Endodermal cell (in vitro differentiated cells): ENCODE measurements at regions not wholly inside any gene's neighbourhood (a gene's known extent, or its start where the extent isn't known, plus 50 kb on each side); places are given as distances from the start of the nearest gene placed in this dataset.

Experiments
- DNase-seq: peaks from one replicate; pipeline ENCODE4 v3.0.0-alpha.2; 2017
- H3K27ac ChIP-seq: 2 replicates; pipeline ENCODE4 v1.5.1; 2013; ENCODE audit warnings: mild to moderate bottlenecking, low read depth, low read length, moderate library complexity
- H3K27me3 ChIP-seq: 2 replicates; pipeline ENCODE4 v1.6.1; 2013; ENCODE audit warnings: mild to moderate bottlenecking, low read length, moderate library complexity; ENCODE audit not compliant: insufficient read depth, control insufficient read depth, poor library complexity, severe bottlenecking
- H3K36me3 ChIP-seq: 2 replicates; pipeline ENCODE4 v1.7.0; 2013; ENCODE audit warnings: mild to moderate bottlenecking, low read length, moderate library complexity; ENCODE audit not compliant: control insufficient read depth, insufficient read depth
- H3K4me1 ChIP-seq: one replicate; pipeline ENCODE4 v1.7.0; 2013; ENCODE audit warnings: low read length; ENCODE audit not compliant: control insufficient read depth, insufficient read depth
- H3K4me3 ChIP-seq: 2 replicates; pipeline ENCODE4 v1.5.1; 2013; ENCODE audit warnings: mild to moderate bottlenecking, low read length, moderate library complexity
- H3K9ac ChIP-seq: 2 replicates; pipeline ENCODE4 v1.6.1; 2013; ENCODE audit warnings: mild to moderate bottlenecking, low read length, moderate library complexity; ENCODE audit not compliant: poor library complexity, severe bottlenecking; ENCODE audit errors: extremely low read depth
- H3K9me3 ChIP-seq: 2 replicates; pipeline ENCODE4 v1.6.1; 2013; ENCODE audit warnings: mild to moderate bottlenecking, low read length, moderate library complexity; ENCODE audit not compliant: control insufficient read depth
- H3K27ac Mint-ChIP-seq: 2 replicates; pipeline ENCODE4 v1.8.0; 2020; ENCODE audit warnings: mixed read lengths
- H3K27me3 Mint-ChIP-seq: 2 replicates; pipeline ENCODE4 v1.8.0; 2021; ENCODE audit warnings: mild to moderate bottlenecking, mixed read lengths; ENCODE audit not compliant: insufficient read depth
- H3K36me3 Mint-ChIP-seq: 2 replicates; pipeline ENCODE4 v1.8.0; 2020; ENCODE audit warnings: low read depth, mixed read lengths
- H3K4me1 Mint-ChIP-seq: 2 replicates; pipeline ENCODE4 v1.8.0; 2020; ENCODE audit warnings: mixed read lengths
- H3K4me3 Mint-ChIP-seq: 2 replicates; pipeline ENCODE4 v1.8.0; 2020; ENCODE audit warnings: mild to moderate bottlenecking, moderate library complexity, mixed read lengths
- H3K9me3 Mint-ChIP-seq: 2 replicates; pipeline ENCODE4 v1.8.0; 2020; ENCODE audit warnings: mild to moderate bottlenecking, mixed read lengths
- WGBS, 2 experiments: methylation state at CpG; one replicate each; pipeline versions ENCODE4 v1.1.5 to v1.1.7; 2013; ENCODE audit warnings: missing lambda C conversion rate in 2 of 2, mixed read lengths in 1 of 2; ENCODE audit not compliant: insufficient coverage in 1 of 2, insufficient read length in 1 of 2; 5-methylcytosine and 5-hydroxymethylcytosine counted together
- TF ChIP-seq, protein P1 (sequence below): fragments of 200-600 bp; sonication (generic); conservative IDR thresholded peaks from 2 replicates; pipeline ENCODE4 v1.5.0; 2021; ENCODE audit warnings: antibody characterized with exemption, mild to moderate bottlenecking

DNA sequence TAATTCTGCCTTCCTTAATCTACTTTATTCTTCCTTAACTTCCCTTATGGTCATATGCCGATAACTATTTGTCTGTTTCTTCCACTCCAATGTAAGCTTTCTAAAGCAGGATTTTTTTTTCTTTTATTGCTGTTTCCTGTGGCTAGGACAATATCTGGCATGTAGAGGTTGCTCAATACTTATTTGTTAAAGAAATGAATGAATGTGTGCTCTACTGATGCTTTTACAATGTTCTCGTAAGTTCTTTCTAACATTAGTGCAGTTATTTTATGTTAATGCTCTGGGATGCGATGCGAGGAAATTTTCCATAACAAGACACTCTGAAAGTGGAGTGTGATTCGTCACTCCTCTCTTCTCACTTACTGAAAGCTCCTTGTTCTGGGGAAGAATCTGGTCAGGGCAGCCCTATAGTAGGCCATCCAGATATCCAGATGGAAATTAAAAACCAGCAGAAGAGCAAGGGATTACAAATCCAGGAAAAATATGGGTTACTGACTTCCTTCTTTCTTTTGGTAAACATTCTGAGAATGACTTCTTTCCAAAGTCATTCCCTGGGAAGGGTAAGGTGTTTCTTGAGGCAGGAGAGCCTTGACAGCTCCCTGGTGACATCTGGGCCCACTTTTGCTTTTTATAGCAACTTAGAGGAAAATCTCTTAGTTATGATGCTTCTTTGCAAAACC is 420.4 kb downstream of the PDCD6IP start:
- no peaks in the 10 kb centered on the region for H3K27me3 ChIP-seq
- Mint-ChIP-seq H3K4me3 (no peak overlapping the region), H3K27me3 (peaks cover 3% of the 10 kb centered on the region), H3K4me1 (peaks cover 6% of the 10 kb centered on the region), H3K9me3 (no peaks in the 10 kb centered on the region), H3K36me3 (no peaks in the 10 kb centered on the region), H3K27ac (no peak overlapping the region)
- no peak for DNase-seq
- no peaks in the 10 kb centered on the region for H3K4me1 ChIP-seq
- TF ChIP-seq, protein P1, sequence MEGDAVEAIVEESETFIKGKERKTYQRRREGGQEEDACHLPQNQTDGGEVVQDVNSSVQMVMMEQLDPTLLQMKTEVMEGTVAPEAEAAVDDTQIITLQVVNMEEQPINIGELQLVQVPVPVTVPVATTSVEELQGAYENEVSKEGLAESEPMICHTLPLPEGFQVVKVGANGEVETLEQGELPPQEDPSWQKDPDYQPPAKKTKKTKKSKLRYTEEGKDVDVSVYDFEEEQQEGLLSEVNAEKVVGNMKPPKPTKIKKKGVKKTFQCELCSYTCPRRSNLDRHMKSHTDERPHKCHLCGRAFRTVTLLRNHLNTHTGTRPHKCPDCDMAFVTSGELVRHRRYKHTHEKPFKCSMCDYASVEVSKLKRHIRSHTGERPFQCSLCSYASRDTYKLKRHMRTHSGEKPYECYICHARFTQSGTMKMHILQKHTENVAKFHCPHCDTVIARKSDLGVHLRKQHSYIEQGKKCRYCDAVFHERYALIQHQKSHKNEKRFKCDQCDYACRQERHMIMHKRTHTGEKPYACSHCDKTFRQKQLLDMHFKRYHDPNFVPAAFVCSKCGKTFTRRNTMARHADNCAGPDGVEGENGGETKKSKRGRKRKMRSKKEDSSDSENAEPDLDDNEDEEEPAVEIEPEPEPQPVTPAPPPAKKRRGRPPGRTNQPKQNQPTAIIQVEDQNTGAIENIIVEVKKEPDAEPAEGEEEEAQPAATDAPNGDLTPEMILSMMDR = no peak
- no peaks in the 10 kb centered on the region for H3K9me3 ChIP-seq
- no peak overlapping the region for H3K9ac ChIP-seq
- H3K36me3 ChIP-seq = no peaks in the 10 kb centered on the region
- no peak overlapping the region for H3K27ac ChIP-seq
- 83 to 86% methylated on average over 1 to 5 of the region's 5 CpGs for WGBS, 2 experiments
- no peak overlapping the region for H3K4me3 ChIP-seq

DNA sequence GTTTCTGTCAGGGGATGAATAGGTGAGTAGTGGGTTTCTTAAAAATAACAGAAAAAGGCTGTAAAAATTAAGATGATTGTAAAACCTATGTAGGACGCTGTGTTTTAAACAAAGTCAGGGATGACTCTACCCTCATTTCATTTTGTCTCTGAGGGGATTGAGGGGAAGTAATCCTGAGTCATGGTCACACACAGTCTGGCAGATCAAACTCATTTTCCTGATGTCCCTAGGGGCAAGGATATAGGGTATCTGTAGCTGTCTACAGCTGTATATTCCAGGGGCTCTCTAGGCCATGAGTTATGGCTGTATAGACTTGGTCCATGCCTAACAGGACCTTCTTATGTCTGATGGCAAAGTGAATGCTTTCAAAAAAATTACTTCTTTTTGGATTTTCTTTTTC is 421.1 kb downstream of the PDCD6IP start:
- Mint-ChIP-seq H3K36me3 (no peaks in the 10 kb centered on the region), H3K4me3 (no peak overlapping the region), H3K4me1 (peaks cover 6% of the 10 kb centered on the region), H3K27ac (no peak overlapping the region), H3K9me3 (no peaks in the 10 kb centered on the region), H3K27me3 (peaks cover 6% of the 10 kb centered on the region)
- 92% methylated on average over 1 of the region's 1 CpG; no CpG with 5 or more reads in 1 of the 2 experiments for WGBS, 2 experiments
- H3K36me3 ChIP-seq = no peaks in the 10 kb centered on the region
- no peak overlapping the region for H3K9ac ChIP-seq
- H3K27ac ChIP-seq = no peak overlapping the region
- H3K4me3 ChIP-seq = no peak overlapping the region
- TF ChIP-seq, protein P1 = no peak
- no peak for DNase-seq
- H3K27me3 ChIP-seq = no peaks in the 10 kb centered on the region
- no peaks in the 10 kb centered on the region for H3K4me1 ChIP-seq
- no peaks in the 10 kb centered on the region for H3K9me3 ChIP-seq

DNA sequence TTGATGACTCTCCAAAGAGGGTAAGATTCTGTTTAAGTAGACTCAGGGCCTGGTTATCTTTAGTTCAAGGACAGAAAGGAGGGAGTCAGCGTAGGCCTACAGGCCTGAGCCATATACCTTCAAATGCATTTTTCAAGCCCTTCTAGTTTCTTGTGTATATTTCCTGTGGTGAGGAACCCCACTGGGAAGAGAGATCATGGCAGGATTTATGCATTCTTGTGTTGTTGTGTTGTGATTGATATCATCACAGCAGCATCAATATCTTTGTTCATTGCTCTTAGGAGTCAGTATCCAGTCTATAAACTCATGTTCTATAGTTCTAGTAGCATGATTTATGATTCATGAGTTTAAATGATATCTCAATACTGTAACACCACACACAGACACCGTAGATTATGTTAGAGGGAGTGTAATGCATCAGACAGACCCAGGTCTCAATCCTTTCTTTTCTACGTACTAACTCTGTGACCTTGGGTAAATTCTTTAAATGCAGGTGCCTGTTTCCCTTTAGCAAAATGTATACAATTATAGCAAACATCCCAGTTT is 427.5 kb downstream of the PDCD6IP start:
- no peaks in the 10 kb centered on the region for H3K36me3 ChIP-seq
- no peak overlapping the region for H3K27ac Mint-ChIP-seq
- no peak for DNase-seq
- H3K9ac ChIP-seq = no peak overlapping the region
- no peak overlapping the region for H3K4me3 Mint-ChIP-seq
- H3K9me3 Mint-ChIP-seq = no peaks in the 10 kb centered on the region
- no peaks in the 10 kb centered on the region for H3K36me3 Mint-ChIP-seq
- no peaks in the 10 kb centered on the region for H3K4me1 ChIP-seq
- TF ChIP-seq, protein P1 = no peak
- H3K27me3 Mint-ChIP-seq = peaks cover 3% of the 10 kb centered on the region
- no peaks in the 10 kb centered on the region for H3K9me3 ChIP-seq
- no peaks in the 10 kb centered on the region for H3K27me3 ChIP-seq
- H3K4me1 Mint-ChIP-seq = no peaks in the 10 kb centered on the region
- no peak overlapping the region for H3K27ac ChIP-seq
- no peak overlapping the region for H3K4me3 ChIP-seq
- 77% methylated on average over 3 of the region's 3 CpGs; no CpG with 5 or more reads in 1 of the 2 experiments for WGBS, 2 experiments
